ENCODE measurements at regions not wholly inside any gene's neighbourhood (a gene's known extent, or its start where the extent isn't known, plus 50 kb on each side); places are given as distances from the start of the nearest gene placed in this dataset.

DNA sequence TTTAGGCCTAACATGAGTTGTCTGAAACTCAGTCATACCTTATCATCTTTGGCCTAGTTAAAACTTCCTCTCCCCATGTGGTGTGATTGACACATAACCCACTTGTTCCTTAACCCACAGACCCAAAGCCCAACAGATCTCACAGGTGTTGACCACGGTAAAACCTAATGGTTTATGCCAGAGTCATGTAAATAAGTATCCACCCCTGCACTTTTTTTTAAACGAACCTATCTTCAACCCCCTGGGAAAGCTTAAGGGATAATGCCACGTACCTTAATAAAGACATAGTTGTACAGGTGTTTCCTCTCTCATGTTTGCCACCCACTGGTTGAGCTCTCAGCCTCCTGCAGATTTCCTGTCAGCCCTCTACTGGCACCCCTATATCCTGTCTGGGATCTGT lies 709.3 kb upstream of the CCDC179 start:
- H3K4me3 ChIP-seq (ENCODE audit: low read length) = no peak overlapping the region
- TF ChIP-seq, protein P1, sequence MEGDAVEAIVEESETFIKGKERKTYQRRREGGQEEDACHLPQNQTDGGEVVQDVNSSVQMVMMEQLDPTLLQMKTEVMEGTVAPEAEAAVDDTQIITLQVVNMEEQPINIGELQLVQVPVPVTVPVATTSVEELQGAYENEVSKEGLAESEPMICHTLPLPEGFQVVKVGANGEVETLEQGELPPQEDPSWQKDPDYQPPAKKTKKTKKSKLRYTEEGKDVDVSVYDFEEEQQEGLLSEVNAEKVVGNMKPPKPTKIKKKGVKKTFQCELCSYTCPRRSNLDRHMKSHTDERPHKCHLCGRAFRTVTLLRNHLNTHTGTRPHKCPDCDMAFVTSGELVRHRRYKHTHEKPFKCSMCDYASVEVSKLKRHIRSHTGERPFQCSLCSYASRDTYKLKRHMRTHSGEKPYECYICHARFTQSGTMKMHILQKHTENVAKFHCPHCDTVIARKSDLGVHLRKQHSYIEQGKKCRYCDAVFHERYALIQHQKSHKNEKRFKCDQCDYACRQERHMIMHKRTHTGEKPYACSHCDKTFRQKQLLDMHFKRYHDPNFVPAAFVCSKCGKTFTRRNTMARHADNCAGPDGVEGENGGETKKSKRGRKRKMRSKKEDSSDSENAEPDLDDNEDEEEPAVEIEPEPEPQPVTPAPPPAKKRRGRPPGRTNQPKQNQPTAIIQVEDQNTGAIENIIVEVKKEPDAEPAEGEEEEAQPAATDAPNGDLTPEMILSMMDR (conservative IDR thresholded peaks at IDR 0.05; ENCODE audit: low read depth, low read length) = no peak
- DNase-seq (ENCODE audit: low read depth) = no peak

DNA sequence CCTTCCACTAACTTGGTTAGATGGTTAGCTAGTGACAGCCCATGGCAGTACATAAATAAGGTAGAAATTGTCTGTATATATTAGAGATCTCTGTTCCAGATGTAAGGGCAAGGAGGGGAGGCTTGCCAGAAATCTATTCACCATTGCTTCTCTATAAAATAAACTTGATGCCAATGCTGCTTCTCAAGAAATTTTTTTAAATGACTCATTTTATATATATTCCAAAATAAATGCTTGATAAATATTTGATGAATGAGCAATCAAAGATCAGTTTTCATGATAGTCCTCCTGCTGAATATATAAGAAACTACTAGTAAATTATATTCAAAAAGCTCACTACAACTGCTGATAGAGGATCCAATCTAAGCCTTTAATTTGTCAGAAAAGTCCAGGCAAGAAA lies 710.6 kb upstream of the CCDC179 start:
- TF ChIP-seq, protein P1 (conservative IDR thresholded peaks at IDR 0.05; ENCODE audit: low read depth, low read length) = no peak
- DNase-seq (ENCODE audit: low read depth) = peak; percentile 8
- no peak overlapping the region for H3K4me3 ChIP-seq (ENCODE audit: low read length)

DNA sequence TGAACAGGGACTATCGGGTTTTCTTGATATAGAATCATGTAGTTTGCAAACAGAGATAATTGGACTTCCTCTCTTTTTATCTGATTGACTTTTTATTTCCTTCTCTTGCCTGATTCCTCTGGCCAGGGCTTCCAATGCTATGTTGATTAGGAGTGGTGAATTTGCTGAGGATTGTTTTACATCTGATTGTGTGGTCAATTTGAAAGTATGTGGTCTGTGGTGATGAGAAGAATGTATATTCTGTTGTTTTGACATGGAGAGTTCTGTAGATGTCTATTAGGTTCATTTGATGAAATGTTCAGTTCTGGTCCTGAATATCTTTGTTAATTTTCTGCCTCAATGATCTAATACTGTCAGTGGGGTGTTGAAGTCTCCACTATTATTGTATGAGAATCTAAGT lies 713.2 kb upstream of the CCDC179 start:
- no peak overlapping the region for H3K4me3 ChIP-seq (ENCODE audit: low read length)
- no peak for DNase-seq (ENCODE audit: low read depth)
- TF ChIP-seq, protein P1 (conservative IDR thresholded peaks at IDR 0.05; ENCODE audit: low read depth, low read length) = no peak

DNA sequence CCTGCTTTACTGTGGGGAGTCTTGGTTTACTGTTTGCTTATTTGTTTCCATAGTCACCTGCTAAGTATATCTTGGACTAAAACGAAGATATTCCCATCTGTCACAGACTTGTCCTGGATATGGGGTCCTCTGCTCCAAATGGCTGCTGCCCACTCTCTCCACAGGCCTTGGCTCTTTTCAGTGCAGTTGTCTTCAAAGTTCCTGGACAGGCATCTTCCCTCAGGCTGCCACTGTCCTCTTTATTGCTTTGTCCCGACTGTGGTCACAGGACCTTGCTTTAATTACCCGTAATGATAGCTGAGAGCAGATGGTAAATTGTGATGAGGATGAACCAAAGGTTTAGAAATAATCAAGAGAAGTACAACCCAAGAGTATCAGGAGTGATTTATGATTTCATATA lies 713.9 kb upstream of the CCDC179 start:
- TF ChIP-seq, protein P1 (conservative IDR thresholded peaks at IDR 0.05; ENCODE audit: low read depth, low read length) = no peak
- no peak overlapping the region for H3K4me3 ChIP-seq (ENCODE audit: low read length)
- DNase-seq (ENCODE audit: low read depth) = no peak

DNA sequence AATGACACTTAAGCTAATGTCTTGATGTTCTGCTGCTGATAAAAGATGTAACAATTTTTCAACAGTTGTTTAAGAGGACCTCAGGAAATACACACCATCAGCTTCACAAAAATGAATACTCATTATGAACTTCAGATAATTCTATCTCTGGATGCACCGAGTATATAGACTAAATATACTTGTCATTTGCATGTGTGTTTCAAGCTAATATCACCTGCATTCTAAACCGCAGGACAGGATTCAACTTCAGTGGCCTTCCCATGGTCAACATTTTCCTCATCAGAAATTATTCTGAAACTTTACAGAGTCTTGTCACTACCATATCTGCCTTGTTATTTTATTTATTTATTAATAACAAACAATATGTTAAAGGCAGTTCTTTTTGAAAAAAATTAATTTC lies 717.0 kb upstream of the CCDC179 start:
- H3K4me3 ChIP-seq (ENCODE audit: low read length) = no peak overlapping the region
- TF ChIP-seq, protein P1 (conservative IDR thresholded peaks at IDR 0.05; ENCODE audit: low read depth, low read length) = no peak
- DNase-seq (ENCODE audit: low read depth) = no peak

DNA sequence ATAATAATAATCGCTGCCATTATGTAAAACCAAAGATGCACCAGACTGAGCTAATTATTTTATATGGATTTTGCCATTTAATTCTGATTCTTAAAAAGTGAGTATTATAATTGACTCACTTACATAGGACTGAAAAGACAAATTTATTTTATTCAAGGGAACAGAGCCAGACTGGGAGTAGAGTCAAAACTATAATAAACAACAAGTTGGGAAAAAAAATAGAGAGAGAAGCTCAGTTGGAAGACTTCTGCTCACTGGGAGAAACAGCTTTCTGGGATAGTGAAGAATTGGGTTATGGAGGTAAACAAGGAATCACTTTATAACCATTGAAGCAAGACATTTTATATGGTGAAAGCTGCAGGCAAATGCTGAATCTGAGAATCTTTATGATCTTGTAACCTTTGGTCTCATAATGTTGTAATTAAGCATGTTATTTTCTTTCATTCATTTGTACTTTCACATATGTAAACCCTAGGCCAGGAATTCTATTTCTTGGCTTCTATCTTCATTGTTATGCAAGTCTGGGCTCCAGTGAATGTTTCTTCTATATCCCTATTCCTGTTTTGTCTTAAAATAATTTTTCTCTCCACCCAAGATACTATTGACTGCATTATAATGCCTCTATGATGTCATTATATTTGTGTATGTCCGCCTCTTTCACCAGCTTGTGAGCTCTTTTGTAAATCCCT lies 725.3 kb upstream of the CCDC179 start:
- TF ChIP-seq, protein P1 (conservative IDR thresholded peaks at IDR 0.05; ENCODE audit: low read depth, low read length) = no peak
- no peak overlapping the region for H3K4me3 ChIP-seq (ENCODE audit: low read length)
- no peak for DNase-seq (ENCODE audit: low read depth)

DNA sequence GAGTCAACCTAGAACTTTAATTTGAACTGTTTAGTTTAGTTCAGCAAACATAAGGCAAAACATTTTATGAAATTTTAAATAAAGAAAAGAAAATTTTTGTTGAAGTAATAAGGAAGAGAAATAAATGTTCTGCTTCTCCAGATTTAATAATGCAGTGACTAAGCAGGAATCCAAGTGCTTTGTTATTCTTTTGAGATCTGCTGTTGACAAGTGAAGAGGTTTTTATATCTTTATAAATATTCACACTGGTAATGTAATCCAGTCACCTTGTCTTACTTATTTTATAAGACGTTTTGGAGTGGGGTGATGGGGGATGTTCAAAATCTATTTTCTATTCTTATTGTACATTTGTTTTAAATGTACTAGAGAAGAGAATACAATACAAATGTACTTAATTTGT lies 725.9 kb upstream of the CCDC179 start:
- TF ChIP-seq, protein P1 (conservative IDR thresholded peaks at IDR 0.05; ENCODE audit: low read depth, low read length) = no peak
- no peak overlapping the region for H3K4me3 ChIP-seq (ENCODE audit: low read length)
- DNase-seq (ENCODE audit: low read depth) = no peak

Data from retinal pigment epithelial cell (primary cell).